Choroid plexus epithelial cell (primary cell): ENCODE measurements at regions not wholly inside any gene's neighbourhood (a gene's known extent, or its start where the extent isn't known, plus 50 kb on each side); places are given as distances from the start of the nearest gene placed in this dataset.

Experiments
- DNase-seq: peaks from one replicate; pipeline ENCODE4 v3.0.0-alpha.2; 2010; ENCODE audit warnings: low read depth
- H3K4me3 ChIP-seq: 2 replicates; pipeline ENCODE4 v1.5.1; 2011; ENCODE audit warnings: low read depth, mild to moderate bottlenecking, control low read depth, low read length, moderate library complexity
- TF ChIP-seq, protein P1 (sequence below): conservative IDR thresholded peaks from 2 replicates; pipeline ENCODE4 v1.5.1; 2011; ENCODE audit warnings: low read depth, mild to moderate bottlenecking, control low read depth, inconsistent platforms, low read length, moderate library complexity

DNA sequence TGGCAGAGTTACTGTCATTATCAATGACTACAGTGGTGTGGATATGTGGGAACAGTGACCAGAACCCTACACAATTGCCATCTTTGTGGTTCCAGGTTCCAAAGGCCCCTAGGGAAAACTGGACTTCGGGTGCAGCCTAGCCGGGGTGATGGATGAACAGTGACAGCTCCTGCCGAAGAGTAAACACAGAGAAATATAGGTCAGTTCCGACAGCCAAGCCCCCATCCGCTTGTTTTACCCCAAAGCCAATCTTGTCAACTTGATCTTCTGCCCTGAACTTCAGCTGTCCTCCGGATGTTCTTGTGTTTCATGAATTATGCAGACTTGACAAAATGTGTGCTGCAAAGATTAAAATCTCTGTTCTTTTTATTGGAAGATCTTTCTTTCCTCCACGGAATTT is 200.4 kb upstream of the SRRM4 start:
- DNase-seq, result no peak
- no peak overlapping the region for H3K4me3 ChIP-seq
- TF ChIP-seq, protein P1, sequence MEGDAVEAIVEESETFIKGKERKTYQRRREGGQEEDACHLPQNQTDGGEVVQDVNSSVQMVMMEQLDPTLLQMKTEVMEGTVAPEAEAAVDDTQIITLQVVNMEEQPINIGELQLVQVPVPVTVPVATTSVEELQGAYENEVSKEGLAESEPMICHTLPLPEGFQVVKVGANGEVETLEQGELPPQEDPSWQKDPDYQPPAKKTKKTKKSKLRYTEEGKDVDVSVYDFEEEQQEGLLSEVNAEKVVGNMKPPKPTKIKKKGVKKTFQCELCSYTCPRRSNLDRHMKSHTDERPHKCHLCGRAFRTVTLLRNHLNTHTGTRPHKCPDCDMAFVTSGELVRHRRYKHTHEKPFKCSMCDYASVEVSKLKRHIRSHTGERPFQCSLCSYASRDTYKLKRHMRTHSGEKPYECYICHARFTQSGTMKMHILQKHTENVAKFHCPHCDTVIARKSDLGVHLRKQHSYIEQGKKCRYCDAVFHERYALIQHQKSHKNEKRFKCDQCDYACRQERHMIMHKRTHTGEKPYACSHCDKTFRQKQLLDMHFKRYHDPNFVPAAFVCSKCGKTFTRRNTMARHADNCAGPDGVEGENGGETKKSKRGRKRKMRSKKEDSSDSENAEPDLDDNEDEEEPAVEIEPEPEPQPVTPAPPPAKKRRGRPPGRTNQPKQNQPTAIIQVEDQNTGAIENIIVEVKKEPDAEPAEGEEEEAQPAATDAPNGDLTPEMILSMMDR, result no peak

DNA sequence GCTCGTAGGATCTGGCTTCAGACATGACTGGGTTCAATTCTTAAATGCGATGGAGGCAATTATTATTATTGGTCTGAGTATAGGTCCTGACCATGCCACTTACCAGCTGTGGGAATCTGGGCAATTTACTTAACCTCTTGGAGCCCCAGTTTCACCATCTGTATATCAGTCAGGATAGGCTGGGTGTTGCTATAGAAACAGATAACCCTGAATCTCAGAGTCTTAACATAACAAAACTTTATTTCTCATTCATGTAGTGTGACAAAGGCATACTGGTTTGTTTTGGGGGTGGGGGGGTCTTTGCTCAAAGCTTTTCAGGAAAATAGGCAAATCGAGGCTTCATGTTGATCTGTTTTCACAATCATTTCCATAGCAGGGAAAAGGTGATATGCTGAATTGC is 199.6 kb upstream of the SRRM4 start:
- DNase-seq, result no peak
- TF ChIP-seq, protein P1, result no peak
- H3K4me3 ChIP-seq, result no peak overlapping the region

DNA sequence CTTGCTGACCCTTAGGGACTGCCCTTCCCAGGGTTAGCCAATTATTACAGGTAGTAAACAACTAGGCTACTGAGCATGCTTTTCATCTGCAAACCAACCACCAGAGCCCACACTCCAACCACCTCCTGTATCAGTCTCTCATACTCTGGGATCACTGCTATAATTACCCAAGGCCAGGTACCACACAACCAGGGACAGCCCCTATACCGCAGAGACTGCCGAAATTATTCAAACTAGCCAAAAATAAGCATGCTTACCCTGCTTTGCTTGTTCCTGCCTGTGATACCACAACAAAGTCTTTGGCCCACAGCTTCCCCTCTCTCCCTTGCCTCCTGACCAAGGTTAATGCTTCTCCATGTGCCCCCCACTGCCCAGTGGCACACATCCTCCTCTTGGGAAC is 197.6 kb upstream of the SRRM4 start:
- no peak for DNase-seq
- TF ChIP-seq, protein P1, result no peak
- no peak overlapping the region for H3K4me3 ChIP-seq

DNA sequence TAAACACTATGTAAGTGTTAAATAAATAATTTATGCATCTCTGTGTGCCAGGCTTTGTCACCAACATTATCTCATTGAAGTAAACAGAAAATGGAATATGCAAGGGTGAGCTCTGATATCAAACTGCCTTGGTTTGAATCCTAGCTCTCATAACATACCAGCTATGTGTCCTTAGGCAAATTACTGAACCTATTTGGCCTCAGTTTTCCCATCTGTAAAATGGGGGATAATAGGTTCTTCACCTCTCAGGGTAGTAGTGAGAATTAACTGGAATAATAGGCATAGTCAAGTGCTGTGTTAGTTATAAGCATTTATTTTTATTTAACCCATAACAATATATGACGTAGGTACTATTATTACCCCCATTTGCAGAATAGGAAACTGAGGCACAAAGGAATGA is 190.8 kb upstream of the SRRM4 start:
- TF ChIP-seq, protein P1, result no peak
- no peak overlapping the region for H3K4me3 ChIP-seq
- no peak for DNase-seq

DNA sequence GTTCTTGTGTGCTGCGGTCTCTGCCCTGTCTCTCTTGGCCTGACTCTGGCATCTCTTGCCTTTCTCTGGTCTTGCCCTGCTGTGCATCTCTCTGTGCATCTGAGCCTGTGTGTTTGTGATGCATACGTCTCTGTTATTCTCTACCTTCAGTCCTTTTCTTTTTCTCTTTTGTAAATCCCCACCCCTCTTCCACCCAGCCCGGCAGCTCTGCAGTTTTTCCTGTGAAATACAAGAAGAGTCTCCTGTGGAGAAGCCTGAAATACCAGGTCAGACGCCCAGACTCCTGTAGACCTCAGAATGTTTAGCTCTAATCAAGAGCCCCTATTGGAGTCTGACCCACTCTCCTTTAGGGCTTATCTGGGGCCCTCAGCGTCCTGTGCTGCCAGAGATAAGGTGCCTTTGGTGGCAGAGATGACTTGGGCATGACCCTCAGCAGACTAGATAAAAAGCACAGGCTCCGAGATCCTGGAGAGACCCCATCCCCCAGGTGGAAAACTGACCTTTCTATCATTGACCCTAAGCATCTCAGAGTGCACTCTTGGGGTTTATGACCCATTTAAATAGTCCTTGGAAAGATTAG is 167.5 kb upstream of the SRRM4 start:
- H3K4me3 ChIP-seq, result no peak overlapping the region
- TF ChIP-seq, protein P1, result no peak
- no peak for DNase-seq

DNA sequence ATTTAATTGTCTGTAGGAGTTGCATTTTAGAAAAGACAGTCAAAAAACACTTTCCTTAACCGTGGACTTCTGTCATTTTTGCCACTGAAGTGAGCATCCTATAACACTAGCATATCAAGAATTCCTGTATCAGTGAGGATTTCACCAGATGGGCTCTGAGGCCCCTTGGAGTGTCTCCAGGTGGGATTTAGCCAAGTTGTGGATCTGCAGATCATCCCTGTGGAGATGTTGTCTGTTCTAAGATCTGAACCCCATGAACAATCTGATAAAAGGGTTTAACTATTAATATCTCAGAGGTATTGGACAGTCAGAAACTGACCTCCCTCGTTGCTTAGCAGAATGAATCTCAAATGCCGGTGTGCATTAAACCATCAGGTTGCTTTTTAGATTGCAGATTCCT is 165.0 kb upstream of the SRRM4 start:
- TF ChIP-seq, protein P1, result no peak
- no peak overlapping the region for H3K4me3 ChIP-seq

DNA sequence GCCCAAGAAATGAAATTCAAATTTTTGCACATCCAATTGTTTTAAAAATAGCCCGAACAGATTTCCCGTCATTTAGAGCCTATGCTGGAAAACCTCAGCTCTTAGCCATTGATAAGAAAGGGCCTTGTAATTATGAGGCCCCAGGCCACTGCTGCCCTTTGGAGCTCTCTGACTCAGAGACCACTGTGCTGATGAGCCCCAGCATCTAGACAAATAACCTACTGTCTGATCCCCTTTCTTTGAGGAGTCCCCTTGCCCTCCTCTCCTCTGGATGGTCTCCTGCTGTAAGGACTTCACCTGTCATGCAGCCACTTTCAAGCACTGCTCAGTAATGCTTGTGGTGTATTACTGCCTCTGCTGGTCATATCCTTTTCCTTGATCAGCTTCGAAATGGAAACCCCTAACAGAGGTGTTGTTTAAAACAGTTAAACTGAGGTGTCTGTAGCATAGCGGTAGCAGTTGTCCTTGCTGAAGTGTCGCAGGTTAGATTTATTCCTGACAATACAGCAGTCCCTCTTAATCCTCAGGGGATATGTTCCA is 159.9 kb upstream of the SRRM4 start:
- DNase-seq, result no peak
- TF ChIP-seq, protein P1, result no peak
- no peak overlapping the region for H3K4me3 ChIP-seq

More for the DNA sequence above, 165.0 kb upstream of the SRRM4 start:
- no peak for DNase-seq
